PC-3 (cell line): ENCODE measurements at regions not wholly inside any gene's neighbourhood (a gene's known extent, or its start where the extent isn't known, plus 50 kb on each side); places are given as distances from the start of the nearest gene placed in this dataset.

ENCODE experiments used
- EZH2 ChIP-seq: fragments of 300-600 bp; sonication (generic); IDR thresholded peaks from one replicate; pipeline ENCODE4 v1.6.1; 2017; ENCODE audit warnings: antibody characterized with exemption, mild to moderate bottlenecking, low read length; ENCODE audit not compliant: unreplicated experiment
- EZH2phosphoT487 ChIP-seq: fragments of 300-600 bp; sonication (generic); IDR thresholded peaks from 2 replicates; pipeline ENCODE4 v1.6.1; 2018; ENCODE audit warnings: mild to moderate bottlenecking, antibody characterized with exemption, low read length, borderline replicate concordance
- TF ChIP-seq, protein P1 (sequence below): fragments of 300-600 bp; sonication (generic); conservative IDR thresholded peaks from 2 replicates; pipeline ENCODE4 v1.5.1; 2017; ENCODE audit warnings: antibody characterized with exemption, low read depth, mild to moderate bottlenecking, low read length

DNA sequence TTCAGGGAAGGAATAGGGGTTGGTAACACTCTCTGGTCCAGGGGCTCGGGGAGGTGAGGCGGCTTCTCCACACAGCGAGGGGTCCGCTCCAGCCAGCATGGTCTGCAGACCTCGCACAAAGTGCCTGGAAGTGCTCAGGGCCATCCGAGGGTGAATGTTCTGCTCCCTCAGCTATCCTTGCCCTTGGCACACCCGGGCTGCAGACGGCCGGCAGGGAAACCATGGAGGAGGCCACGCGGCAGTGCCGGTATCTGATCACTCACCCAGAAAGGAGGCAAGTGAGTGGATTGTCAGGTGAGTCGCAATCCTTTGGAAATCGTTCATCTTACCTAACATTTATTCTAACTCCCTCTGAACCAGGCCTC lies 62.0 kb downstream of the DLL1 start:
- TF ChIP-seq EZH2 (no peak), EZH2phosphoT487 (no peak)
- TF ChIP-seq, protein P1, sequence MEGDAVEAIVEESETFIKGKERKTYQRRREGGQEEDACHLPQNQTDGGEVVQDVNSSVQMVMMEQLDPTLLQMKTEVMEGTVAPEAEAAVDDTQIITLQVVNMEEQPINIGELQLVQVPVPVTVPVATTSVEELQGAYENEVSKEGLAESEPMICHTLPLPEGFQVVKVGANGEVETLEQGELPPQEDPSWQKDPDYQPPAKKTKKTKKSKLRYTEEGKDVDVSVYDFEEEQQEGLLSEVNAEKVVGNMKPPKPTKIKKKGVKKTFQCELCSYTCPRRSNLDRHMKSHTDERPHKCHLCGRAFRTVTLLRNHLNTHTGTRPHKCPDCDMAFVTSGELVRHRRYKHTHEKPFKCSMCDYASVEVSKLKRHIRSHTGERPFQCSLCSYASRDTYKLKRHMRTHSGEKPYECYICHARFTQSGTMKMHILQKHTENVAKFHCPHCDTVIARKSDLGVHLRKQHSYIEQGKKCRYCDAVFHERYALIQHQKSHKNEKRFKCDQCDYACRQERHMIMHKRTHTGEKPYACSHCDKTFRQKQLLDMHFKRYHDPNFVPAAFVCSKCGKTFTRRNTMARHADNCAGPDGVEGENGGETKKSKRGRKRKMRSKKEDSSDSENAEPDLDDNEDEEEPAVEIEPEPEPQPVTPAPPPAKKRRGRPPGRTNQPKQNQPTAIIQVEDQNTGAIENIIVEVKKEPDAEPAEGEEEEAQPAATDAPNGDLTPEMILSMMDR: no peak
